G401 (cell line): ENCODE measurements at regions not wholly inside any gene's neighbourhood (a gene's known extent, or its start where the extent isn't known, plus 50 kb on each side); places are given as distances from the start of the nearest gene placed in this dataset.

Source experiments
- DNase-seq: peaks from one replicate; pipeline ENCODE4 v3.0.0-alpha.2; 2015; ENCODE audit warnings: low spot score
- in situ Hi-C: cut with HindIII; loops from 2 replicates; pipeline ENCODE4 v1.10.0; 2016; ENCODE audit warnings: low sequenced_read_pairs, mixed read lengths

- no peak for DNase-seq
- in situ Hi-C loops, result no loop called here
Observed at GRCh38 chr5:39816866-39817265, 392.1 kb upstream of the DAB2 start.

- no peak for DNase-seq
- in situ Hi-C loops, result no loop called here
Observed at GRCh38 chr5:39816156-39816845, 391.5 kb upstream of the DAB2 start.

GRCh38 chr5:39815711-39816110, 390.9 kb upstream of the DAB2 start:
- in situ Hi-C loops, result no loop called here
- no peak for DNase-seq

GRCh38 chr5:39811381-39811780, 386.6 kb upstream of the DAB2 start:
- in situ Hi-C loops, result no loop called here
- no peak for DNase-seq

- DNase-seq, result no peak
- in situ Hi-C loops, result no loop called here
Observed at GRCh38 chr5:39808656-39809055, 383.9 kb upstream of the DAB2 start.

GRCh38 chr5:39801306-39801705, 376.5 kb upstream of the DAB2 start:
- DNase-seq, result no peak
- in situ Hi-C loops, result no loop called here

DNA sequence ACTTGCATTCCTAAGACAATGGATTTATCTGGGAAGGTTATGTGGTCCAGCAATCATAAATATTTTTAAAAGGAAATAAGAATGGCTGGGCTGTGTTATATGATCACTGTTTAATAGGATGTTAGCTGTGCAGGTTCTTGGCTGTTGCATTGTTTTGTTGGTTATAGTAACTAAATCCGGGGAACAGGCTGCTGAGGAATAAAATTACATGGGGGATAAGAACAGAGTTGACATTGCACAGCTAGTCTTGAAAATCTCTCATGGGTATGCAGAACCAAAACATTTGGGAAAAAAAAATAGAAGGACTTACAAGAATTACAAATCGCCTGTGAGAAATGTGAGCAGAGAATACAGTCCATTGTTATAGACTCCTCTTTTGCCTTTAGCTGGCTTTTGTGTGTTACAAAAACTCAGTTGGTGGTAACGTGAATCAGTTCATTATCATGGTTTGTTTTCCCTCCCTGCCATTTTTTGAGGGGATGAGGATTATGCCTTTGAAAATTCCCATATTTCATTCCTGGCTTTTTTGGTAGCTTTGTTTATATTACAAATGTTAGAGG, 375.3 kb upstream of the DAB2 start:
- in situ Hi-C loops, result no loop called here
- no peak for DNase-seq

DNA sequence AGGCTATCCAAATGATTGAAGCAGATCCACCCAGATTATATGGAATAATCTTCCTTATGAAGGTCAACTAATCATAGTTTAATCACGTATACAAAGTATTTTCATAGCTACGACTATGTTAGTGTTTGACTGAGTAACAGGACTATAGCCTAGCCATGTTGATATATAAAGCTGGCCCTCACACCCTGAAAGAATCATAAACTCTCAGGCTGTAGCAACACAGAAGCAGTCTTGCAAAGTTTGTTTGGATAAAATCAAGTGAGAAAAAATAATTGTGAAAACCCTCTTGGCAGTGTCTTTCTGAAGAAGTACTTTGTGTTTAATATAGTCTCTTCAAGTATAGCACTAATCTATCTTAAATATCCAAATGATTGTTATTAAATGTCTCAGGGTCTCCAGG, 374.5 kb upstream of the DAB2 start:
- no peak for DNase-seq
- in situ Hi-C loops, result no loop called here

DNA sequence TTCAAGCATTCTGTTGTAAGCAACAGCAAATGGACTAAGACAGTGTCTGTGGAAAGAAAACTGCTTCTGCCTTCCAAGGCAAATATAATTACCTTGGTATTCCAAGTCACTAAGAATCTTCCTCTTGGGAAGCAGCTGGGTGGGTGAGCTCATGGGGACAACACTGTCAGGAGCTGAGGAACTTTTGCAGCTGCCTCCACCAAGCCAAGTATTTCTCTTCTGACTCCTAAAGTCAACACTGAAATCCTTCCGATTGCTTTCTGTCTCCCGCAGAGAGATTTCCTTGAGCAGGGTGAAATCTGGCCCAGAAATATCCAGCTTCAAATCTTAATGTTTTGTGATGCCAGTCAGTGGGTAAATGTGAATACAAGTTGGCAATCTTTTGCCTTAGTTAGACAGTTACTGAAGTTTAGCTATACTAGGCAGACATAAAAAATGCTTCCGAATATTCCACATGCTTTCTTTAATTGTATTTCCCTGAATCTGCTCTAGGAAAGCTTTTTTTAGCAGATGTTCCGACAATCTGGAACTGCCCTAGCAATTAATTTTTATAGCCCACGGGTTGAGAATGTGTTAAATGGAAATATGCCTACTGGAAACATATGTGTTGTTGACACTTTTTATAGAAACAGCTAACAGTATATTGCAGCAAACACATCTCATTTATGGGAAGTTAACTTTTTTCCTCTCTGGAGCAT, 369.9 kb upstream of the DAB2 start:
- in situ Hi-C loops, result no loop called here
- DNase-seq, result no peak

- in situ Hi-C loops, result no loop called here
- DNase-seq, result no peak
Observed at GRCh38 chr5:39785410-39785809, 360.6 kb upstream of the DAB2 start.

DNA sequence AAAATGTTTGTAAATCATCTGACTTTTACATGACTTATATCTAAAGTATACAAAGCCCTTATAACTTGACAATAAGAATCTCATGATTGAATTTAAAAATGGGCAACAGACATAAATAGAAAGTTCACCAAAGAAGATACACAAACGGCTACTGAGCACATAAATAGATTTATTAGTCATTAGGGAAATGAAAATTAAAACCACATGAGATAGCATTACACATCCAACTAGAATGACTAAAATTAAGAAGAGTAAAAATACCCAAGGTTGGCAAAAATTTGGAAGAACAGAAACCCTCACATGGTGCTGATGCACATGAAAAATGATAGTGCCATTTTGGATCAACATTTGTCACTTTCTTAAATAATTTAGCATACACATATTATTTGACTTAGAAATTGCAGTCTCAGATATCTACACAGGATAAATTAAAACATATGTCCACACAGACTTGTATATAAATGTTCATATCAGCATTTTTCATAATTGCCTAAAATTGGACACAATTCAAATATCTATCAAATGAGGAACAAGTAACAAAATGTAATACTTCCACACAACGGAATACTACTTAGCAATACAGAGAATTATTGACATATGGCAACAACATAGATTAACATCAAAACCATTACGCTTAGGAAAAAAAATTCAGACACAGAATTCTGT, 359.1 kb upstream of the DAB2 start:
- in situ Hi-C loops, result no loop called here
- DNase-seq, result no peak

DNA sequence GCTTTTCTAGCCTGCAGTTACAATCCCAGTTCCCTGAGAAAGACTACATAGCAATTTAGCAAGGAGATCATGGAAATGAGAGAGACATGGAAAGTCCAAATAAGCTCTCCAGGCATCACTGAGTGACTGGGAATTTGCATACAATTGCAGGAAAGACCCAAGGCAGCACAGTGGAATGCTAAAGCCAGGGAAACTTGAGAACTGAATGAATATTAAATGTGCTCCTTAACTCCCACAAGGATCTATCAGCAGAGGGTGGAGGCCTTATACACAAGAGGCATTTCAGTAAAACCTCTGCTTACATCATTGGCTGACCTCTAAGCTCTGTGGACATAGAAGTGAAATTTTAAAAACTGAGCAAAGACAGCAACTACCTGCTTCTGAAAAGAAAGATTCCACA, 355.6 kb upstream of the DAB2 start:
- in situ Hi-C loops, result no loop called here
- no peak for DNase-seq

DNA sequence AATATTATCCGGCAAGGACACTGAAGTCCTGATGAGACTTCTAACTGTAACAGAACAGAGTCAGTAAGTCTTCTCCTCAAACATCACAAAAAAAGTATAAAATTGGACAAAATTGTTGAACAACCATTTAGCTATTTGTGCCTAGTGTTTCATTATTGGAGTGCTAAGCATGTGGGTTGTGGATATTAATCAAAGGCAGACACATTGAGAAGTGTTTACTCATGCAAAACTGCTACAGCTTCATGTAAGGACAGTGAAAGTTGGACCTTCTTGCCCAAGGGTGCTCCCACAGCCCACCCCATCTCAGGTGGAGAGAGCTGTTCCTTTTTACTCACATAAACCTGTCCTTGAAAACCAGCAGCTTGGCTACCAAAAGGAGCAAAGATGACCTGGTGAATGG, 355.1 kb upstream of the DAB2 start:
- in situ Hi-C loops, result no loop called here
- no peak for DNase-seq

DNA sequence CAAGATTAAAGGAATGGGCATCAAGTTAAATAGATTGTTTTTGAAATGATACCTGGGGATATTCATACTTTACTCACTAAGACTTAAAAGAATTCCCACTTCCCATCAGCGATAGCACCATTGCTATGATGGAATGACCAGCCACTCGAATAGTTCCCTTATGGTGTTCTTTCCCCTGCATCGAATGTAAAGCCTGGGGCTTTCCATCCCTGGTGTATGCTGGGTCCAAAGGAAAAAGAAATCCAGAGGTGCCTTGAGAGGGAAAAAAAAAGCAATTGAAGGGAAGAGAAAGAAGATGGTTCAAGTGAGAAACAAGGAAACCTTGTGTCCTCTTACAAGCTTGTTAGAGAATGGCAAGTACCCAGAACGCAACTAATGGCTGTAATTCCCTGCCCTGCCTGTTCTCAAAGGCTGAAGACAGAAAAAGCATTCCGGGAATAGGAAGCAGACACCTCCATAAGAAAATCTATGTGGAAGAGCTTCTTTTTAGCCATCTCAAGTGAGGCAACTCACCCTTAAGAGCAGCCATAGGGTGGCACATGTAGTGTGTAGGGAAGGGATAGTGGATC, 351.1 kb upstream of the DAB2 start:
- in situ Hi-C loops, result no loop called here
- no peak for DNase-seq

DNA sequence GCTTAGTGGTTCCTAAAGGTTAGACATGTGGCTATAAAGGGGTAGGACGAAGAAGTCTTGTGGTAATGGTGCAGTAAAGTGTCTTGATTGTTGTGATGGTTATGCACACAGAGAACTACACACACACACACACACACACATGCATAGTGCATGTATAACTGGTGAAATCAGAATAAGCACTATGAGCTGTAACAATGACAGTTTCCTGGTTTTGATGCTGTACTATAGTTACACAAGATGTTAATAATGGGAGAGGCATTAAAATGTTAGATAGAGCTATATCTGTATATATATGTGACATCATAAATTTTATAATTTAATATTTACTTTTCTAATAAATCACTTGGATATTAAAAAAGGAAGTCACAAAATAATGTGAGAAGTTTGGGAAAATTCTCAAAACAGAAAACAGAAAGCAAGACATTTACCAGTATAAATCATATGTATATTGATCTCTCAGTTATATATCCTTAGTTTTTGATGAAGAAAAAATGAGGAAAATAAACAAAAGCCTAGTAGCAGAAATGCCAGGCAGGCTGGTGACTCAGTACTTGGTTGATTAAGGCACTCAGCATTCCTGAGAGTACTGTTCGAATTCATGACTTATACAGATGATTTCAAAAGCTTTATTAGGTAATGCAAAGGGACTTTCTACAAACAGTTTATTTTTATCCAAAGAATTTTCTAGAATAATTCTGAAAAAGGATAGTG, 350.5 kb upstream of the DAB2 start:
- DNase-seq, result no peak
- in situ Hi-C loops, result no loop called here

- in situ Hi-C loops, result no loop called here
Observed at GRCh38 chr5:39774605-39775004, 349.8 kb upstream of the DAB2 start.

DNA sequence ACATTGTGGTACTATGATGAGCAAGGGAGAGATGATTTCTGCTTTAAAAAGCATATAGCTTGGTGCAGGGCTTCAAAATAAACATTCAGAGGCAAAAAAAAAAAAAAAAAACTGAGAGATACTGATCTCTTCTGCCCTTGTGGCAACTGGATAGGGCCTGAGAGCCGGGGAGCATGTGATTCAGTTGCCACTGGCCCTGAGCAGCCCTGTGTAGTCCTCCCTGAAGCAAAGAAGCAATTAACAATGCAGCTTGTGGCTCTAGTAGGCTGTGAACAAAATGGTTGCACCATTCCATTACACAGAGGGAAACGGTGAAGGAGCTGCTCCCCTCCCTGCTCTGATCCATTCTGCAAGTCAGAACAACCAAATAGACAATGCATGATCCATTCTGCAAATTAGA, 347.5 kb upstream of the DAB2 start:
- in situ Hi-C loops, result no loop called here
- DNase-seq, result no peak

More at GRCh38 chr5:39774605-39775004, 349.8 kb upstream of the DAB2 start:
- no peak for DNase-seq

DNA sequence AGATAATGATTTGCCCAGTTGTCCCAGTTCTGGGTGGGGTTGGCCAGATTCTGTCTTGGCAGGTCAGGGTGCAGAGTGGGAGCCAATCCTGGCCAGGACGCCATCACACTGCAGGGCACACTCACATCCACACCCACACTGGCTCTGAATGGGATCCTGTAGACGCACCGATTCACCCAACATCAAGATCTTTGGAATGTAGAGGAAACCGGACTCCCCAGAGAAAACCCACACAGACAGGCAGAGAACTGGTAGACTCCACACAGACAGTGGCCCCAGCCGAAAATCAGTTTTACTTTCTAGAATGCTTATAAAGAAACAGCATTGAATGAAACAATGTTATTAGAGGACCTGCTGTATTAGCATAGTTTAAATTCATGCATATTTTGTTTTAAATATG, 343.1 kb upstream of the DAB2 start:
- in situ Hi-C loops, result no loop called here
- no peak for DNase-seq

GRCh38 chr5:39765366-39765765, 340.6 kb upstream of the DAB2 start:
- no peak for DNase-seq
- in situ Hi-C loops, result no loop called here
